ENCODE measurements at regions not wholly inside any gene's neighbourhood (a gene's known extent, or its start where the extent isn't known, plus 50 kb on each side); places are given as distances from the start of the nearest gene placed in this dataset.

DNA sequence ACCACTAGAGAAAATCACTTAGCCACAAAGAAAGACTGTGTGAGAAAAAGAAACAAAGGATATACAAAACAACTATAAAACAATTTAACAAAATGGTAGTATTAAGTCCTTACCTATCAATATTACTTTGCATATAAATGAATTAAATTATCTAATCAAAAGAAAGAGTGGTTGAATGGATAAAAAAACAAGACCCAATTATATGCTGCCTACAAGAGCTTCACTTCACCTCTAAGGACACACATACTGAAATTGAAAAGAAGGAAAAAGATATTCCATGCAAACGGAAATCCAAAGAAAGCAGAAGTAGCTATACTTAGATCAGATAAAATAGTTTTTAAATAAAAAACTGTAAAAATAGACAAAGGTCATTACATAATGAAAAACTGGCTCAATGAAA lies 134.9 kb upstream of the CCDC196 start:
- no peak for TF ChIP-seq RFX5 (IDR thresholded peaks at IDR 0.05; ENCODE audit: low read depth, low read length)
- TF ChIP-seq, protein P1, sequence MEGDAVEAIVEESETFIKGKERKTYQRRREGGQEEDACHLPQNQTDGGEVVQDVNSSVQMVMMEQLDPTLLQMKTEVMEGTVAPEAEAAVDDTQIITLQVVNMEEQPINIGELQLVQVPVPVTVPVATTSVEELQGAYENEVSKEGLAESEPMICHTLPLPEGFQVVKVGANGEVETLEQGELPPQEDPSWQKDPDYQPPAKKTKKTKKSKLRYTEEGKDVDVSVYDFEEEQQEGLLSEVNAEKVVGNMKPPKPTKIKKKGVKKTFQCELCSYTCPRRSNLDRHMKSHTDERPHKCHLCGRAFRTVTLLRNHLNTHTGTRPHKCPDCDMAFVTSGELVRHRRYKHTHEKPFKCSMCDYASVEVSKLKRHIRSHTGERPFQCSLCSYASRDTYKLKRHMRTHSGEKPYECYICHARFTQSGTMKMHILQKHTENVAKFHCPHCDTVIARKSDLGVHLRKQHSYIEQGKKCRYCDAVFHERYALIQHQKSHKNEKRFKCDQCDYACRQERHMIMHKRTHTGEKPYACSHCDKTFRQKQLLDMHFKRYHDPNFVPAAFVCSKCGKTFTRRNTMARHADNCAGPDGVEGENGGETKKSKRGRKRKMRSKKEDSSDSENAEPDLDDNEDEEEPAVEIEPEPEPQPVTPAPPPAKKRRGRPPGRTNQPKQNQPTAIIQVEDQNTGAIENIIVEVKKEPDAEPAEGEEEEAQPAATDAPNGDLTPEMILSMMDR (conservative IDR thresholded peaks at IDR 0.05; ENCODE audit: low read depth, low read length), result no peak
- TF ChIP-seq, protein P2, sequence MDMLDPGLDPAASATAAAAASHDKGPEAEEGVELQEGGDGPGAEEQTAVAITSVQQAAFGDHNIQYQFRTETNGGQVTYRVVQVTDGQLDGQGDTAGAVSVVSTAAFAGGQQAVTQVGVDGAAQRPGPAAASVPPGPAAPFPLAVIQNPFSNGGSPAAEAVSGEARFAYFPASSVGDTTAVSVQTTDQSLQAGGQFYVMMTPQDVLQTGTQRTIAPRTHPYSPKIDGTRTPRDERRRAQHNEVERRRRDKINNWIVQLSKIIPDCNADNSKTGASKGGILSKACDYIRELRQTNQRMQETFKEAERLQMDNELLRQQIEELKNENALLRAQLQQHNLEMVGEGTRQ (IDR thresholded peaks at IDR 0.05; ENCODE audit: low read depth, low read length), result no peak
